Kasumi-1 (cell line): ENCODE measurements at regions not wholly inside any gene's neighbourhood (a gene's known extent, or its start where the extent isn't known, plus 50 kb on each side); places are given as distances from the start of the nearest gene placed in this dataset.
"Not testable (repeated sequence)": the region's sequence is repeated elsewhere in the genome, so short reads cannot be mapped to it uniquely, and the experiment has no call there.

ENCODE experiments used
- DNase-seq, 2 experiments: peaks; one replicate each; lab custom pipeline; 2025; lab: John Stamatoyannopoulos, UW

- no peak for DNase-seq
Measured at GRCh38 chr9:94033383-94033782, 50.9 kb upstream of the PTPDC1 start.

GRCh38 chr9:94031946-94032345 lies 52.3 kb upstream of the PTPDC1 start:
- DNase-seq, result no peak

GRCh38 chr9:94031380-94031779 lies 52.9 kb upstream of the PTPDC1 start:
- DNase-seq, result no peak

GRCh38 chr9:94030318-94031179 lies 53.7 kb upstream of the PTPDC1 start:
- peak; percentile 73 to 82 for DNase-seq

- DNase-seq, result no peak
Measured at GRCh38 chr9:94029932-94030317, 54.3 kb upstream of the PTPDC1 start.

- DNase-seq, result no peak
Measured at GRCh38 chr9:94026816-94027215, 57.4 kb upstream of the PTPDC1 start.

- not testable (repeated sequence) for DNase-seq
Measured at GRCh38 chr9:94022476-94022875, 61.8 kb upstream of the PTPDC1 start.

GRCh38 chr9:94020836-94021235 lies 63.4 kb upstream of the PTPDC1 start:
- not testable (repeated sequence) for DNase-seq

- no peak for DNase-seq
Measured at GRCh38 chr9:94018628-94019027, 63.5 kb upstream of the BARX1 start.

GRCh38 chr9:94017939-94018531 lies 62.9 kb upstream of the BARX1 start:
- no peak for DNase-seq

- DNase-seq, result no peak
Measured at GRCh38 chr9:94016744-94017143, 61.6 kb upstream of the BARX1 start.

GRCh38 chr9:94014920-94015319 lies 59.8 kb upstream of the BARX1 start:
- DNase-seq, result no peak

GRCh38 chr9:94014066-94014654 lies 59.0 kb upstream of the BARX1 start:
- DNase-seq, result peak; percentile 52 to 66

- no peak for DNase-seq
Measured at GRCh38 chr9:94010980-94011533, 55.9 kb upstream of the BARX1 start.

GRCh38 chr9:94005272-94005901 lies 50.2 kb upstream of the BARX1 start:
- no peak for DNase-seq
